D721Med (cell line): ENCODE measurements at regions not wholly inside any gene's neighbourhood (a gene's known extent, or its start where the extent isn't known, plus 50 kb on each side); places are given as distances from the start of the nearest gene placed in this dataset.

Experiments
- DNase-seq: peaks from one replicate; pipeline ENCODE4 v3.0.0; 2011; ENCODE audit warnings: low spot score; ENCODE audit not compliant: insufficient read length
- FAIRE-seq: peaks from 2 replicates; lab custom pipeline; 2011; peaks lifted over from hg19 to GRCh38; lab: Jason Lieb, UNC
- CTCF ChIP-seq: IDR thresholded peaks from 2 replicates; pipeline ENCODE4 v1.5.1; 2012; ENCODE audit warnings: mild to moderate bottlenecking, control low read depth; ENCODE audit not compliant: insufficient read depth; ENCODE audit errors: missing control alignments

DNA sequence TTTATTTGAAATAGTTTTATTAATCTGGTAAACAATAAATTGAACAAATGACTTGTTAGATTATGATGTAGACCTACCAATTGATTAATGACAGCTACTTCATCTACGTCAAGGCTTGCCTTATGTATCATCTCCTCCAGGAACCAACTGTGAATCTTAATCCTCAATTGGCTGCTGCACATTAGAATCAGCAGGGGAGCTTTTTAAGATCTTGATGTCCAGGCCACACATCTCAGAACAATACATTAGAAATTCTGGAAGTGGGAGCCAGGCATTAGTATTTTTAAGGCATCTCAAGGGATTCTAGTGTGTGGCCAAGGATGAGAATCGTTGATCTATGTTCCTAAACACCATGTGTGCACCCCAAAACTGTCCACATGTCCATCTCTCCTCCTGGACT, 52.0 kb upstream of the LYPLAL1 start:
- TF ChIP-seq CTCF, result no peak
- FAIRE-seq (peak; percentile 71), DNase-seq (no peak)

GRCh38 chr1:219123036-219123435, 50.6 kb upstream of the LYPLAL1 start:
- DNase-seq (no peak), FAIRE-seq (peak; percentile 25)
- no peak for TF ChIP-seq CTCF
